GM18505 (cell line): ENCODE measurements at regions not wholly inside any gene's neighbourhood (a gene's known extent, or its start where the extent isn't known, plus 50 kb on each side); places are given as distances from the start of the nearest gene placed in this dataset.

Experiments
- ATAC-seq: cut with Tn5 transposase; IDR thresholded peaks from one replicate; pipeline ENCODE4 v1.9.1; 2021; ENCODE audit not compliant: unreplicated experiment
- POLR2A ChIP-seq: IDR thresholded peaks from 4 replicates; pipeline ENCODE4 v1.6.1; 2011; ENCODE audit warnings: borderline replicate concordance; ENCODE audit not compliant: insufficient read depth, insufficient read length; ENCODE audit errors: extremely low read depth

DNA sequence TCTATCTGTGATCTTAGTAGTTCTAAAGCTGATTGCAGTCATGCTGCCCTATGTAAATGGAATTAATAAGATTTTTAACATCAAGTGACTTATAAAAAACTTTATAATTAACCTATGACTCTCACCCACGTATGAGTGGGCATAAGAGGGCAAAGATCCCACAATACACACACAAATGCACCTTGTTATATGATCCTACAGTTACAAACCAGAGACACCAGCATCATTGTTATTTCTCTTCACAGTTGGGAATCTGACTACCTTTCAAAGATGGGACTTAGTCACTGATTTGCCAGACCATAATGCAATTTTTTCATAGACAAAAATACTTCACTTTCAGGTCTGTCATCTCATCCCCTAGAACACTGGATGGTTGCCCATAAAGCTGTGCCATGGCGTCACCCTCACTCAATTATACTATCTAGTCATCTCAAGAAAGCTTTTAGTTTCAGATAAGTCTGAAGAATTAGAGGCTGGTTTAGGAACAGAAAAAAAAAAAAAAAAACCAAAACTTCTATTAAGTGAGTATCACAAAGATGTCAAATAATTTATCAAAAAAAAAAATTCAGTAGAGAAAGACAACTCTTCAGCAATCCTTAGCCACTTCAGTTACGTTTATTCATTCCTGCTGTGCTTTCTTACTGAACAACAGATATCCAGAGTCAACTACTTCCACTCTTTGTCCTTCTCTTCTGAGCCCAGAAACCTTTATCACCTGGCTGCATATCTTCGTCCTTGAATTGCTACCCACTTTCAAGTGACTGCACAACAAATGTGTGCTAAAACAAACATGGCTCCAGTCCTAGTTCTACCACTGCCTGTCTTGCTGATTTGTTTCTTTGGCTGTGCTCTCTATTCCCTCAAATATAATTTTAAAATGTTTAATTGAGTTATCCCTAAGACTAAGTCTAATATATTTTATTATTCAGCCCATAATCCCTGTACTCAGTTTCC is 175.0 kb upstream of the CHRM2 start:
- ATAC-seq = no peak
- TF ChIP-seq POLR2A = no peak

DNA sequence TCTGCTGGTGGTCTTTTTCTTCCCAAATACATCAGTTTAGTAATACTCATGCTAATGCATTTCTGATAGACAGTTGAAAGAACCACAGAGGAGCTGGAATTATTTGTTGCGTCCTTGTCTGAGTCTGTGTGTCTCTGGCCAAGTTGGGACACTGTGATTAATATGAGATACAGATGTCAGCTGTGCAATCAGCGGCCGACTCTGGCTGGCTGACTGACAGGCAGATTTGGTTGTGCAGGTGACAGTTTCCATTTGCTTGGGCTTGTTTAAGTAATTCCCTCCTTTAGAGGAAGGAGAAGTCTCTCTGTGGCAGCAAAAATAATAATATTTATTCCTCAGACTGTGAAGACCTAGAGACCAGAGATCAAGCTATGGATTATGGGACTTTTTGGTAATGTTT is 176.2 kb upstream of the CHRM2 start:
- ATAC-seq = no peak
- TF ChIP-seq POLR2A = no peak

DNA sequence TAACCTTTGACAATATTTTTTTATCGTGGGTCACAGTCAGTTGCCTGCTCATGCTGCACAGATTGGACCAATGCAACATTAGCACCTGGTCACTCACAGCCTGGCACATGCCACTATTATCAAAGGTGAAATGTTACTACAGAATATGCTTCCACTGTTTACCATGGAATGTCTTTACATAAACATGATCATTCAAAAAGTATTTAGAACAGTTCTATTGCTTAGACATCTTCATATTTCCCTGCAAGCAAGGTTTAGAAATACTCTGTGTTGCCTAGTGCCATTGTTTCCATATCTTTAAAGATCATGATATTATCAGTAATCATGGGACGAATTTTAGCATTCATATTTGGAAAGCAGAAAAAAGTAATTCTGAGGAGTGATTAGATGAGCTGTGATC is 179.9 kb upstream of the CHRM2 start:
- ATAC-seq = no peak
- TF ChIP-seq POLR2A = no peak

DNA sequence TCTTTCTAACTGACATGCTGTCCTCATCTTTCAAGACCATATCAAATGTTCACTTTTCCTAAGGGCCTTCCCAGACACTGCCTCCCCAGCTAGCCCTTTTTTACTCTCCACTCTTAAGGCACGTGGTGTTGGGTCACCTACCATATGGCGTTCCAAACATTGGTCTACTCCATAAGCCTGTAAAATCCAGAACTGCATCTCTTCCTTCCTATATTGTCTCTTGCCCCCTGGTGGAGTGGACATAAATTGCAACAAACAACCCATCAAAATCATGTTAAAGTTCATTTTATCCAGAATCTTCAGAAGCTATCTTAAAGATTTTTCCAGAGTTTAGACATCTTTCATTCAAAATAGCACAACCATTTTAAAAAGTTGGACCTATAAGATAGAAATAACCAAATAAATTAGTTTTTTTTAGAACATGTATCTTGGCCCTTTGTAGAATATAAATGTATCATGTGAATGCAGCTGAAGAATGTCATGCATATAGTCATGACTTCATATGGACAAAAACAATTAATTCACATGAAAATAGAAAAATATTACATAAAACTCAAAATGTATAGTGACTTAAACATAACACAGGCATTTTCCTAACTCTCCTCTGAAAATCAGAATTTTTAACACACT is 180.6 kb upstream of the CHRM2 start:
- no peak for TF ChIP-seq POLR2A
- no peak for ATAC-seq

DNA sequence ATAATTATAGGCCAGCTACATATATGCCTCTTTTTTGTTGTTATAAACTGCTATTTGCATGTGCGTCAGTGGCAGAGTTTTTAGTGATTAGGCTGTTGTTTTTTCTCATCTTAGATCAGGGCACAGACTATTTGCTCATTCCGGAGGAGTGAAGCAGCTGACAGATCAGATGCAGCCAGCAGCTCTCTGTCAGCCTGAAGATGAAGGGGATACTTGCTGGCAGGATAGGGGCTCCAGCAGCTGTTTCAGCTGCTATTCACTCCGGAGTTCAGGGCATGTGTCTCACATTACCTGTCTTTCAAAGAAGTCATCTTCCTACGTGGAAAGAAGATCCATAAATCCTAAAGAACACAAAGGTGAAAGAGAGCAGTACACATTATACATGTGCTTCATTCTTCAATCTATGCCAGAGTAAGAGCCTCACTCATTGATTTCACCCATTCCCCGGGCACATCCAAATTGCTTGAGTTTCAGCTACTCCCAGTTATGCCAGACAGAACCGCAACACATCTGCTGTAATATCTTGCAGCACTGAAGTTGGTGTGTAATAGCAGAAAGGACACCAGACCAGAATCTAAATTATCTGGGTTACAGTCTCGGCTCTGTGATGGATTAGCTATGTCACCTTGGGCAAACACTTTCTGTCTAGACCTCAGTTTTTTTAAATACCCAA is 182.8 kb upstream of the CHRM2 start:
- no peak for ATAC-seq
- TF ChIP-seq POLR2A = no peak

DNA sequence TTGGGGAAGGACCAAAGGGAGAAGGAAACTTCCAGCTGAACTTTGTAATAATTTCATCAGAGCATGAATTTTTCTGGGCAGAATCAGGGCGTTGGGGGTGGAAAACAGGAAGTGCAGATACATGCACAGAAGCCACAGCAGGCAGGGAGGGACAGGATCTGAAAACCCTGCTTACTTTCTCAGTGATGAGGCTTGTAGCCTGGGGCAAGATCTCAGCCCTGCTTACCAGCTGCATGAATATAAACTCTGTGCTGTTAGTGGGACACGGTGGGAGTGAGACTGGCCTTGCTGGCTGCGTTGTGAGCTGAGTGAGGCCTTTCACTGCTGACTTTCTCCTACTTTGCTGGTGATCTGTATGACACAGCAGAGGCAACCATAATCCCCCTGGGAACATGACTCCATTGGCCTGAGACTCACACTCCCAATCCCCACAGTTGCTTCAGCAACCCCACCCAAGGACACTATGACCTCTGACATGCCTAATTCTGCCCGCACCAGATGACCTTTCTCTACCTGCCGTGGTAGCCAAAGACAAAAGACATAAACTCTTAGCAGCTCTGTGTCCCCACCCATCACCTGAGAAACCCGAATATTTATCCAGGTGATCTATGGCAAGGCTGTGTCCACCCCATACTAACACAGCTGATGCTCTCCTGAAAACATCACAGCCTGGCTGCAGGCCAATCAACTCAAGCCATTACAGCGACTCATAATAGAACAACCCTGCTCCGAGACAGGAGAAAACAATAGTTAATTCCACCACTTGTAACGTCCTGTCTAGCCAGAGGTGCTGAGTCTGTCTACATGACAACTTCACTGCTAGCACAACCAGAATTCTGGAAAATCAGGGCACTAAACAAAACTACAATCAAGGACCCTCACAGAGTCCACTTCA is 190.7 kb upstream of the CHRM2 start:
- ATAC-seq = no peak
- TF ChIP-seq POLR2A = no peak

DNA sequence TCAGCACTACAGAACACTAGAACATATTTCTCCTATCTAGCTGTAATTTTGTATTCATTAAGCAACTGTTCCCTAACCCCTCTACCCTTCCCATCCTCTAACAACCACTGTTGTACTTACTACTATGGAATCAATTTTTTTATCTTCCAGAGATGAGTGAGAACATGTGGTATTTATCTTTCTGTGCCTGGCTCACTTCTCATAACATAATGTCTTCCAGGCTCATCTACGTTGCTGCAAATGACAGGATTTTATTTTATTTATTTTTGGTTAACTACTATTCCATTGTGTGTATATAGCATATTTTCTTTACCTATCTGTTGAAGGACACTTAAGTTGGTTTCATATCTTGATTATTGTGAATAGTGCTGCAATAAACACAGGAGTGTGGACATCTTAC is 200.9 kb upstream of the CHRM2 start:
- ATAC-seq = no peak
- TF ChIP-seq POLR2A = no peak

DNA sequence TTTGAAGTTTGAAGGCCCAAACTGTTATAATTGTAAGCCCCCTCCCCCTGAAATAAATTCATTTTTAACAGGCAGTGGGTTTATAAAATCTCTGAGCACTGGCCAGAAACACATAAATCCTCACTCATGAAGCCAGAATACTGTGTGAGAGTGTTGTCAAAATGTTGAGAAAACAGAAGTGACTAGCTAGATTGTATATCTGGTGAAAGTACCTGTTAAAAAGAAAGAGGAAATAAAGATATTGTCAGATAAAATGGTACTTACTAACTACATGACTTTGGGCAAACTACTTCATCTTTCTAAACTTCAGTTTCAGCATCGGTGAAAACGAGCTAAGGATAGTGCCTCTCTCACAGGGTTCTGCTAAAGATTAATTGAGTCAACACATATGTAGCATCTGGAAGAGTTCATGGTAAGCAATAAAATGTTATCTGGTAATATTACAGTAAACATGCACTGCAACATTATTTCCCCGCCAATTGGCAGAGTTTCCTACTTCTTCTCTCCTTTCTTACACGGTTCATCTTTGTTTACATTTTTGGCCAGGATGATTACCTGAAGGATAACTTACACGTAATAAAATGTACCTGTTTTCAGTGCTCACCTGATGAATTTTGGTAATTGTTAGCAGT is 202.5 kb upstream of the CHRM2 start:
- no peak for TF ChIP-seq POLR2A
- ATAC-seq = no peak

DNA sequence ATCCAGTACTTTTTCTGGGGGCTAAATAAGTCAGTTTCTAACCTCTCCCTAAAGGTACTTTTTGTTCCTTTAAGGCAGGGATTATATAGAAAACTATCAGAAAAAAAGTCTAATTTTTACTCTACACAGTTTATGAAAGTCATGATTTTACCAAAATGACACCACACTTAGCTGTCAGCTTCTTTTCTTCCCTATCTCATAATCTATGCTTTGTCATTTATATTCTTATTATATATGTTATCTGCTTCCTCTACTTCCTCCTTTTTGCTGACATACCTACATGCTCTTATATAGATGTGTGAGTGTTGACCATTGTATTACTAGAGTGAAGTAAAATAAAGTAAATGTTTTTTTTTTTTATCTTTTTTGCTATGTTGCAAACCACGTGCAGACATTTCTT is 203.9 kb upstream of the CHRM2 start:
- ATAC-seq = no peak
- TF ChIP-seq POLR2A = no peak

DNA sequence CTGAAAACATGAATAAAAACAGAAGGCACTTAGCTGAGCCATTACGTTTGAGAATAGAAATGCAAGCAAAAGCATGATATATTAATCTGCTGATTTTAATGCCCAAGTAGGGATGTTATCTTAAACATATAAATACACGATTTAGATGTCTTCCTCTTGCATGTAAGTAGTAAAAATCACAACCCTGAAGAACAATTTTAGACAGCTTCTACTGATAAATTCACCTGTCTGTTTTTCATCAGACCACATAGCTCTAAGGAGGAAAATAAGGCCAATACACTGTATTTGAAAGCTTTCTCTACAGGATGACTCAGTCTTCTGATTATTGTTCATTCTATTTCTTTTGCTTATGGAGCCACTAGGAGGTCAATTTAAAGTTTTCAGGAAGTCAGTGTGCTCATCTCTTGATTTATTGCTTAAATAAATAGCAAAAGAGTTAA is 210.9 kb upstream of the CHRM2 start:
- no peak for TF ChIP-seq POLR2A
- ATAC-seq = no peak

DNA sequence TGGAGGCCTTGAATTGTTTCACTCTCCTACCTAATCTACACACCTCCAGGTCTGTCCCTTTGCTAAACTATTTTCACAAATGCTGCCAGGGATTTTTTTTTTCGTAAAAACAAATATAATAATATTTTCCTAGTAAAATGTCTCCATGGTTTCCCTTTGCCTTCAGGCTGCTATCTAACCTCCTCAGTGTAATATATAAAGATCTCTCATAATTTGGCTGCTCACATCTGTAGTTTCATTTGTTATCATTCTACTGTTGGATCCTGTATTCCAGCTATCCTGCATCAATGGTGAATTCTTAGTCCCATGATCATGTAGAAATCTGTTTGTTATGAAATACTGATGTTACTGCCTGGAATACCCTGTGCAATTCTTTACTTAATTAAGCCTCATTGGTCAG is 211.9 kb upstream of the CHRM2 start:
- no peak for ATAC-seq
- TF ChIP-seq POLR2A = no peak

DNA sequence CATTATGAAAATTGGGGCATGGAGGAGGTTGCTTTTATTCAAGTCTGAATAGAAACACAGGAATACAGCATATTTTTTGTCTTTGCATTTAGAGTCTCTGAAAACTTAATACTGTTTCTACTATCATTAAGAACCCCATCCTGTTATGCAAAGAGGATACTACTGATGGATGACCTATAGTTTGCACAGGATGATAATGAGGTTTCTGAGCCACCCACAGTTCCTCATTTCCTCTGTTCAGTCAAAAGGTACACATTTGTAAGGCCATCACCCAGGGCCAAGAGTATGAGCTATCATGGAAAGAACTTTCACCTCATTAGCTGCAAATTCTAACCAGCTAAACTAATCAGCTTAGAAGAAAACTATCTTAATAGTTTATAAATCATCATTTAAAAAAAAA is 213.0 kb upstream of the CHRM2 start:
- ATAC-seq = no peak
- TF ChIP-seq POLR2A = no peak

DNA sequence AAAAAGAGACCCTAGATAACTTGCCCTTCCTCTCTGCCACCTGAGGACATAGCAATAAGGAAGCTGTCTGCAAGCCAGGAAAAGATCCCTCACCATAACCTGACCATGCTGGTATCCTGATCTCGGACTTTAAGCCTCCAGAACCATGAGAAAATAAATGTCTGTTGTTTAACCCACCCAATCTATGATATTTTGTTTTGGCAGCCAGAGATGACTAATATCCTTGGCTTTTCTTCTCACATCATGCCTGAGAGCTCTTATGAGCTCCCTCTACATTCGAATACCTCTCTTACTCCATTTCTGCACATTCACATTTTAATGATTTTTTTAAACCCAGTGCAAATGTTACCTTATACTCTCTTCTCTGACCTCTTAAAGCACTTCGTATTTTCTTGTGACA is 214.0 kb upstream of the CHRM2 start:
- no peak for TF ChIP-seq POLR2A
- ATAC-seq = no peak
